Superior temporal gyrus (tissue), 1 donor: ENCODE measurements at regions not wholly inside any gene's neighbourhood (a gene's known extent, or its start where the extent isn't known, plus 50 kb on each side); places are given as distances from the start of the nearest gene placed in this dataset.
"Not testable (repeated sequence)": the region's sequence is repeated elsewhere in the genome, so short reads cannot be mapped to it uniquely, and the experiment has no call there.

Experiments
- DNase-seq: peaks from one replicate; pipeline ENCODE4 v3.0.0-alpha.2; 2016; ENCODE audit errors: extremely low spot score

GRCh38 chr16:86343796-86344585, 166.3 kb upstream of the FOXF1 start:
- no peak for DNase-seq

- DNase-seq: no peak
Measured at GRCh38 chr16:86344586-86344871, 165.8 kb upstream of the FOXF1 start.

GRCh38 chr16:86344881-86345280, 165.4 kb upstream of the FOXF1 start:
- no peak for DNase-seq

GRCh38 chr16:86345516-86345915, 164.8 kb upstream of the FOXF1 start:
- DNase-seq: no peak

- DNase-seq: no peak
Measured at GRCh38 chr16:86346034-86346433, 164.3 kb upstream of the FOXF1 start.

- DNase-seq: no peak
Measured at GRCh38 chr16:86347090-86347489, 163.2 kb upstream of the FOXF1 start.

- no peak for DNase-seq
Measured at GRCh38 chr16:86347916-86348555, 162.3 kb upstream of the FOXF1 start.

GRCh38 chr16:86349338-86349900, 160.9 kb upstream of the FOXF1 start:
- no peak for DNase-seq

- DNase-seq: no peak
Measured at GRCh38 chr16:86350289-86350688, 160.0 kb upstream of the FOXF1 start.

- no peak for DNase-seq
Measured at GRCh38 chr16:86351041-86351784, 159.1 kb upstream of the FOXF1 start.

- not testable (repeated sequence) for DNase-seq
Measured at GRCh38 chr16:86351785-86352139, 158.6 kb upstream of the FOXF1 start.

- no peak for DNase-seq
Measured at GRCh38 chr16:86353148-86353547, 157.2 kb upstream of the FOXF1 start.

- no peak for DNase-seq
Measured at GRCh38 chr16:86353948-86354347, 156.4 kb upstream of the FOXF1 start.

- DNase-seq: no peak
Measured at GRCh38 chr16:86354641-86355513, 155.4 kb upstream of the FOXF1 start.

GRCh38 chr16:86355531-86355930, 154.8 kb upstream of the FOXF1 start:
- DNase-seq: no peak

GRCh38 chr16:86355951-86356350, 154.4 kb upstream of the FOXF1 start:
- DNase-seq: no peak

GRCh38 chr16:86356804-86357203, 153.5 kb upstream of the FOXF1 start:
- DNase-seq: no peak

GRCh38 chr16:86357303-86357702, 153.0 kb upstream of the FOXF1 start:
- DNase-seq: no peak

GRCh38 chr16:86357950-86358349, 152.4 kb upstream of the FOXF1 start:
- no peak for DNase-seq

- no peak for DNase-seq
Measured at GRCh38 chr16:86359571-86359970, 150.8 kb upstream of the FOXF1 start.

- DNase-seq: no peak
Measured at GRCh38 chr16:86362155-86362849, 148.0 kb upstream of the FOXF1 start.
